Lower lobe of right lung (tissue), 2 donors: ENCODE measurements at regions not wholly inside any gene's neighbourhood (a gene's known extent, or its start where the extent isn't known, plus 50 kb on each side); places are given as distances from the start of the nearest gene placed in this dataset.
A peak's percentile ranks its signal among the peaks of the same experiment; 100 is the strongest.
"Not testable (repeated sequence)": the region's sequence is repeated elsewhere in the genome, so short reads cannot be mapped to it uniquely, and the experiment has no call there.

ENCODE experiments used
- ATAC-seq, 2 donors: fragments of 200-7000 bp; cut with Tn5 transposase; one replicate each; pipeline ENCODE4 v1.9.1; 2020 to 2022; ENCODE audit warnings: mild to moderate bottlenecking in 2 of 2, moderate library complexity in 2 of 2
- DNase-seq: peaks from one replicate; pipeline ENCODE4 v3.0.0-alpha.2; 2020
- H3K27ac ChIP-seq: fragments of 200-600 bp; one replicate; pipeline ENCODE4 v1.8.0; 2022
- H3K27me3 ChIP-seq: fragments of 200-600 bp; one replicate; pipeline ENCODE4 v1.8.0; 2022; ENCODE audit warnings: low read depth
- H3K36me3 ChIP-seq: fragments of 200-600 bp; one replicate; pipeline ENCODE4 v1.8.0; 2022; ENCODE audit warnings: mild to moderate bottlenecking
- H3K4me1 ChIP-seq: fragments of 200-600 bp; one replicate; pipeline ENCODE4 v1.8.0; 2022
- H3K4me3 ChIP-seq: fragments of 200-600 bp; one replicate; pipeline ENCODE4 v1.8.0; 2022; ENCODE audit warnings: mild to moderate bottlenecking
- H3K9me3 ChIP-seq: fragments of 200-600 bp; one replicate; pipeline ENCODE4 v1.8.0; 2022
- intact Hi-C: fragments of 100-400 bp; cut with DNase I; formaldehyde crosslinking; loops from one replicate; pipeline ENCODE4 v1.11.0; 2022
- TF ChIP-seq, protein P1 (sequence below): fragments of 200-600 bp; IDR thresholded peaks from one replicate; pipeline ENCODE4 v1.8.0; 2022; ENCODE audit warnings: antibody characterized with exemption, mild to moderate bottlenecking
- donor health status: DM: no; HTN: yes; CAD: no; lungs with severe emphysema.

DNA sequence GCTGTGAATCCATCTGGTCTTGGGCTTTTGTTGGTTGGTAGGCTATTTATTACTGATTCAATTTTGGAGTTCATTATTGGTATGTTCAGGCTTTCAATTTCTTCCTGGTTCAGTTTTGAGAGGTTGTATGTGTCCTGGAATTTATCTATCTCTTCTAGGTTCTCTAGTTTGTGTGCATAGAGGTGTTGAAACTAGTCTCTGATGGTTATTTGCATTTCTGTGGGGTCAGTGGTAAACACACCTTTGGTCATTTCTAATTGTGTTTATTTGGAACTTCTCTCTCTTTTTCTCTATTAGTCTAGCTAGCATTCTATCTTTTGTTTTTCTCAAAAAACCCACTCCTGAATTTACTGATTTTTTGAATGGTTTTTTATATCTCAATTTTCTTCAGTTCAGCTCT, 70.1 kb upstream of the IRAK1BP1 start:
- H3K27me3 ChIP-seq: no peaks in the 10 kb centered on the region
- ATAC-seq (no peak), DNase-seq (no peak)
- H3K36me3 ChIP-seq: no peaks in the 10 kb centered on the region
- H3K9me3 ChIP-seq: peaks cover 6% of the 10 kb centered on the region
- no peak overlapping the region for H3K4me3 ChIP-seq
- intact Hi-C loops: no loop called here
- TF ChIP-seq, protein P1, sequence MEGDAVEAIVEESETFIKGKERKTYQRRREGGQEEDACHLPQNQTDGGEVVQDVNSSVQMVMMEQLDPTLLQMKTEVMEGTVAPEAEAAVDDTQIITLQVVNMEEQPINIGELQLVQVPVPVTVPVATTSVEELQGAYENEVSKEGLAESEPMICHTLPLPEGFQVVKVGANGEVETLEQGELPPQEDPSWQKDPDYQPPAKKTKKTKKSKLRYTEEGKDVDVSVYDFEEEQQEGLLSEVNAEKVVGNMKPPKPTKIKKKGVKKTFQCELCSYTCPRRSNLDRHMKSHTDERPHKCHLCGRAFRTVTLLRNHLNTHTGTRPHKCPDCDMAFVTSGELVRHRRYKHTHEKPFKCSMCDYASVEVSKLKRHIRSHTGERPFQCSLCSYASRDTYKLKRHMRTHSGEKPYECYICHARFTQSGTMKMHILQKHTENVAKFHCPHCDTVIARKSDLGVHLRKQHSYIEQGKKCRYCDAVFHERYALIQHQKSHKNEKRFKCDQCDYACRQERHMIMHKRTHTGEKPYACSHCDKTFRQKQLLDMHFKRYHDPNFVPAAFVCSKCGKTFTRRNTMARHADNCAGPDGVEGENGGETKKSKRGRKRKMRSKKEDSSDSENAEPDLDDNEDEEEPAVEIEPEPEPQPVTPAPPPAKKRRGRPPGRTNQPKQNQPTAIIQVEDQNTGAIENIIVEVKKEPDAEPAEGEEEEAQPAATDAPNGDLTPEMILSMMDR: no peak
- H3K27ac ChIP-seq: no peak overlapping the region
- no peaks in the 10 kb centered on the region for H3K4me1 ChIP-seq

DNA sequence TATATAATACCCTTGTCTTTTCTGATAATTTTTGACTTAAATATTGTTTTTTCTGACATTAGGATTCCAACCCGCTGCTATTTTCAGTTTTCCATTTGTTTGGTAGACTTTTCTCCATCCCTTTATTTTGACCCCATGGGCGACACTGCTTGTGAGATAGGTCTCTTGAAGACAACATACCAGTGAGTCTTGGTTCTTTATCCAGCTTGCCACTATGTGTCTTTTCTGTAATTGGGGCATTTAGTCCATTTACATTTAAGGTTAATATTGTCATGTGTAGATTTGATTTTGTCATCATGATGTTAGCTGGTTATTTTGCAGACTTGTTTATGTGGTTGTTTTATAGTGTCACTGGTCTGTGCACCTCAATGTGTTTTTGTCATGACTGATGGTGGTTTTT, 67.7 kb upstream of the IRAK1BP1 start:
- no peak for DNase-seq
- Histone ChIP-seq H3K4me3 (no peak overlapping the region), H3K9me3 (peaks cover 6% of the 10 kb centered on the region), H3K27ac (no peak overlapping the region), H3K4me1 (no peaks in the 10 kb centered on the region), H3K36me3 (no peaks in the 10 kb centered on the region), H3K27me3 (no peaks in the 10 kb centered on the region)
- TF ChIP-seq, protein P1: no peak
- ATAC-seq: no peak
- intact Hi-C loops: no loop called here

DNA sequence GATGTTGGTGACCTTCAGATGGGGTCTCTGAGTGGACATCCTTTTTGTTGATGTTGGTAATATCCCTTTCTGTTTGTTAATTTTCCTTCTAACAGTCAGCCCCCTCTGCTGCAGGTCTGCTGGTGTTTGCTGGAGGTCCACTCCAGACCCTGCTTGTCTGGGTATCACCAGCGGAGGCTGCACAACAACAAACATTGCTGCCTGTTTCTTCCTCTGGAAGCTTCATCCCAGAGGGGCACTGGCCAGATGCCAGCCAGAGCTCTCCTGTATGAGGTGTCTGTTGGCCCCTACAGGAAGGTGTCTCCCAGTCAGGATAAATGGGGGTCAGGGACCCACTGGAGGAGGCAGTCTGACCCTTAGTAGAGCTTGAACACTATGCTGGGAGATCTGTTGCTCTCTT, 60.6 kb upstream of the IRAK1BP1 start:
- intact Hi-C loops, H3K27me3 ChIP-seq: not testable (repeated sequence)

DNA sequence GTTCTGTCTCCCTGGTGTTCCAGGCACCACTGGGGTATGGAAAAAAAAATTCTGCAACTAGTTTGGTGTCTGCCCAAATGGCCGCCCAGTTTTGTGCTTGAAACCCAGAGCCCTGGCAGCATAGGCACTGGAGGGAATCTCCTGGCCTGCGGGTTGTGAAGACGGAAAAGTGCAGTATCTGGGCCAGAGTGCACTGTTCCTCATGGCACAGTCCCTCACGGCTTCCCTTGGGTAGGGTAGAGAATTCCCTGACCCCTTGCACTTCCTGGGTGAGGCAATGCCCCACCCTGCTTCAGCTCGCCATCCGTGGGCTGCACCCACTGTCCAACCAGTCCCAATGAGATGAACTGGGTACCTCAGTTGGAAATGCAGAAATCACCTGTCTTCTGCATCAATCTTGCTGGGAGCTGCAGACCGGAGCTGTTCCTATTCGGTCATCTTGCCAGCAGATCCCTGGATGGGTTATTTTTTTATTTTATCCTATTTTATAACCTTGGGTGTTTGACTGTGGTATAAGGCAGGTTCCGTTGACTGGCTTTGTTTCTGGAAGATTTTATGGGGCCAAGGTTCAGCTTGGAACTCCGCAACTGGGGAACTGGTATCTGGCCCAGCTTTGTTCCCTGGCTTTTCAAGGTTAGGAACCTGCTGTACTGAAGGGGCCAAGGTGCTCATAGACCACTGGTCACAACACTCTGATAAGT, 59.5 kb upstream of the IRAK1BP1 start:
- DNase-seq, H3K36me3 ChIP-seq, H3K4me3 ChIP-seq, H3K9me3 ChIP-seq, H3K27ac ChIP-seq, H3K27me3 ChIP-seq, H3K4me1 ChIP-seq, ATAC-seq, intact Hi-C loops: not testable (repeated sequence)

More for the DNA sequence above, 60.6 kb upstream of the IRAK1BP1 start:
- not testable (repeated sequence) for H3K27ac ChIP-seq, H3K4me3 ChIP-seq, DNase-seq, H3K36me3 ChIP-seq, H3K4me1 ChIP-seq, ATAC-seq, H3K9me3 ChIP-seq

DNA sequence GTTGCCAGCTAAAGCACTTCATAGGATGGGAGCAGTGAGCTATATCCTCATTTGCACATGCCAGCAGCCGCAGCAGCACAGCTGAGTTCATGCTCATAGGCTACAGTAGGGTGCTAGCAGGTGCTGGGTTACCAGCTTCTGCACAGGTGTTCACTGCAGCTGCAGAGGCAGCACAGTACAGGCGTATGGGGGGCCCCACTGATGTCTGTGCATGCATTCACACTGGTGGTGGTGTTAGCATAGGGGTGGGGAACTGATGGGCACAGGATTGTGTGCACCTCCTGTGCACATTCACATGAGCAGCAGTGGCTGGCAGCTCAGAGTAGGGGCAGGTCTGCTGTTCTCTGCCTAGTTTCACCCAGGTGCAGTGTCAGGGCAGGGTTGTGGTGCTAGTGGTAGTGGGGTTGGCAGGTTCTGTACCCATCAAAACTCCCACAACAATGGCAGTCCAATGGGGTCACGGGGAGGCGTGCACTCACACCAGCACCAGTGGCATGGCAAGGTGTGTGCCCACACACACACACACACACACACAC, 58.9 kb upstream of the IRAK1BP1 start:
- TF ChIP-seq, protein P1: no peak
- no peaks in the 10 kb centered on the region for H3K9me3 ChIP-seq
- peak in 1 of 2 donors; percentile 21 for ATAC-seq

DNA sequence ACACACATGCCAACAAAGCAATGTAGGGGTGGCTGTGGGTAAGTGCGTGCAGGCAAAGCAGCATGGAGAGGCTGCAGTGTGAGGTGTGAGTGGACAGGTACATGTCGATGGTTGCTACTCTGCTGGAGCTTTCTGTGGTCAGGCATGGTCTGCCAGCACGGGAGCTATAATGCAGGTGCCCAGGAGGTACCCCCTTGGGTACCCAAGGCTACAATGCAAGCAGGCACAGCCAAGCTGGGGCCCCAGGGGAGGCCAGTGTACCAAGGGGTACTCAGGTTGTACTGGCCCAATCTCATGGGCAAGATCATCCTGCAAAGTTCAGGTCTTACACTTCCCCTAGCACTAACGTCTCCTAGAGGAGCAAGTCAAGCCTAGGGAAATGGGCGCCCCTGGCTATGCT, 58.4 kb upstream of the IRAK1BP1 start:
- TF ChIP-seq, protein P1: no peak
- Histone ChIP-seq H3K4me3 (no peak overlapping the region), H3K36me3 (no peaks in the 10 kb centered on the region), H3K27me3 (no peaks in the 10 kb centered on the region), H3K4me1 (no peaks in the 10 kb centered on the region), H3K9me3 (no peaks in the 10 kb centered on the region), H3K27ac (no peak overlapping the region)
- intact Hi-C loops: no loop called here
- no peak for ATAC-seq
- no peak for DNase-seq

More for the DNA sequence above, 58.9 kb upstream of the IRAK1BP1 start:
- H3K27ac ChIP-seq: no peak overlapping the region
- H3K4me3 ChIP-seq: no peak overlapping the region
- H3K27me3 ChIP-seq: no peaks in the 10 kb centered on the region
- H3K36me3 ChIP-seq: no peaks in the 10 kb centered on the region
- H3K4me1 ChIP-seq: no peaks in the 10 kb centered on the region
- intact Hi-C loops: no loop called here
- no peak for DNase-seq
